HepG2 (cell line): ENCODE measurements at regions not wholly inside any gene's neighbourhood (a gene's known extent, or its start where the extent isn't known, plus 50 kb on each side); places are given as distances from the start of the nearest gene placed in this dataset.

Experiments used
- ATAC-seq: fragments of 200-7000 bp; cut with Tn5 transposase; 3 replicates; pipeline ENCODE4 v1.9.1; 2020; ENCODE audit warnings: mild to moderate bottlenecking, moderate library complexity
- BruUV-seq: library from RNA; stranded (reverse); fragments of 400-500 nt; replicated peaks from 2 replicates; lab custom pipeline; 2021; lab: Mats Ljungman, UMichigan
- CTCF ChIA-PET: fragments of 300-600 bp; formaldehyde crosslinking; extraction: SDS; loops from one replicate; lab custom pipeline; 2021; ENCODE audit warnings: low total read pairs, inconsistent platforms, low intra/inter-chr PET ratio; lab: Yijun Ruan, JAX
- POLR2A ChIA-PET: fragments of 350-600 bp; sonication (Branson Sonifier 250); formaldehyde crosslinking; loops from one replicate; lab custom pipeline; 2020; ENCODE audit warnings: antibody characterized with exemption, inconsistent platforms; lab: Yijun Ruan, JAX
- DNase-seq: peaks from one replicate; pipeline ENCODE4 v3.0.0-alpha.2; 2015; ENCODE audit warnings: low spot score
- FAIRE-seq: peaks from 3 replicates; lab custom pipeline; 2011; peaks lifted over from hg19 to GRCh38; lab: Jason Lieb, UNC
- H2AFZ ChIP-seq: one replicate; pipeline ENCODE4 v1.6.1; 2011; ENCODE audit warnings: low read length, inconsistent platforms
- H3K27ac ChIP-seq: fragments of 300-600 bp; 3 replicates; pipeline ENCODE4 v1.8.0; 2011; ENCODE audit warnings: mixed run types, mild to moderate bottlenecking, mixed read lengths, low read length, inconsistent platforms; ENCODE audit not compliant: insufficient read depth; ENCODE audit errors: extremely low read length
- H3K27me3 ChIP-seq, 2 experiments: fragments of 200-600 bp in 1 of 2; 2 replicates in 1 of 2; 3 replicates in 1 of 2; pipeline versions ENCODE4 v1.6.0 to v1.8.0; 2011; ENCODE audit warnings: low read length in 2 of 2, mild to moderate bottlenecking in 2 of 2, moderate library complexity in 2 of 2, inconsistent platforms in 1 of 2; ENCODE audit not compliant: insufficient read depth in 2 of 2, control insufficient read depth in 1 of 2
- H3K36me3 ChIP-seq, 2 experiments: fragments of 200-600 bp in 1 of 2; replicated peaks in 1 of 2; 2 replicates in 1 of 2; 3 replicates in 1 of 2; pipeline versions ENCODE4 v1.5.1 to v1.8.0; 2011; ENCODE audit warnings: low read length in 2 of 2, inconsistent platforms in 1 of 2; ENCODE audit not compliant: insufficient read depth in 2 of 2, control insufficient read depth in 1 of 2
- H3K4me1 ChIP-seq: 2 replicates; pipeline ENCODE4 v1.5.1; 2012; ENCODE audit warnings: low read length, inconsistent platforms; ENCODE audit not compliant: insufficient read depth
- H3K4me2 ChIP-seq: 2 replicates; pipeline ENCODE4 v1.6.0; 2011; ENCODE audit warnings: low read depth, low read length, inconsistent platforms
- H3K4me3 ChIP-seq, 3 experiments: fragments of 200-600 bp in 1 of 3; sonication (generic), shearing (Covaris generic) in 1 of 3; replicated peaks in 1 of 3; 2 replicates each; pipeline ENCODE4 v1.5.1; 2011 to 2016; ENCODE audit warnings: low read length in 3 of 3, inconsistent platforms in 2 of 3, low read depth in 2 of 3, mild to moderate bottlenecking in 2 of 3, control low read depth in 1 of 3, mixed read lengths in 1 of 3; ENCODE audit not compliant: insufficient read depth in 1 of 3
- H3K79me2 ChIP-seq: one replicate; pipeline ENCODE4 v1.6.1; 2011; ENCODE audit warnings: low read length, inconsistent platforms; ENCODE audit not compliant: insufficient read depth
- H3K9ac ChIP-seq: 2 replicates; pipeline ENCODE4 v1.6.0; 2011; ENCODE audit warnings: mild to moderate bottlenecking, low read depth, low read length, inconsistent platforms; ENCODE audit not compliant: insufficient read depth
- H3K9me3 ChIP-seq: 2 replicates; pipeline ENCODE4 v1.5.1; 2012; ENCODE audit warnings: mild to moderate bottlenecking, low read length
- H4K20me1 ChIP-seq: 2 replicates; pipeline ENCODE4 v1.6.0; 2011; ENCODE audit warnings: inconsistent platforms, mild to moderate bottlenecking, low read length, moderate library complexity; ENCODE audit not compliant: insufficient read depth
- CAMTA2 ChIP-seq: sonication (generic); formaldehyde crosslinking; IDR thresholded peaks from 2 replicates; pipeline ENCODE4 v1.4.0; 2020; ENCODE audit warnings: mild to moderate bottlenecking, missing genetic modification reagents, borderline replicate concordance
- CEBPG ChIP-seq: IDR thresholded peaks from 2 replicates; pipeline ENCODE4 v1.6.1; 2016
- EHMT2 ChIP-seq: fragments of 200-600 bp; sonication (generic); IDR thresholded peaks from 2 replicates; pipeline ENCODE4 v1.7.0; 2017; ENCODE audit warnings: antibody characterized with exemption, low read depth, low read length, borderline replicate concordance
- NR2F6 ChIP-seq, 2 experiments: IDR thresholded peaks; 2 replicates each; pipeline ENCODE4 v1.6.1; 2016; ENCODE audit warnings: antibody characterized with exemption in 1 of 2, mild to moderate bottlenecking in 1 of 2
- PHF5A ChIP-seq: IDR thresholded peaks from one replicate; pipeline ENCODE4 v1.6.1; 2018; ENCODE audit warnings: low read depth, missing genetic modification reagents; ENCODE audit not compliant: unreplicated experiment
- SAFB2 ChIP-seq: sonication (generic); formaldehyde crosslinking; IDR thresholded peaks from 2 replicates; pipeline ENCODE4 v1.5.1; 2020; ENCODE audit warnings: missing genetic modification reagents, low read depth, mild to moderate bottlenecking, borderline replicate concordance
- STAT5B ChIP-seq: sonication (generic); formaldehyde crosslinking; IDR thresholded peaks from 2 replicates; pipeline ENCODE4 v1.4.0; 2020; ENCODE audit warnings: missing genetic modification reagents
- ZNF260 ChIP-seq: sonication (generic); formaldehyde crosslinking; IDR thresholded peaks from 2 replicates; pipeline ENCODE4 v1.4.0; 2020; ENCODE audit warnings: missing genetic modification reagents, low read depth, mild to moderate bottlenecking, borderline replicate concordance
- ZNF263 ChIP-seq: sonication (generic); formaldehyde crosslinking; IDR thresholded peaks from 2 replicates; pipeline ENCODE4 v1.4.0; 2020; ENCODE audit warnings: missing genetic modification reagents
- ZNF276 ChIP-seq: sonication (generic); formaldehyde crosslinking; IDR thresholded peaks from 2 replicates; pipeline ENCODE4 v1.4.0; 2020; ENCODE audit warnings: mild to moderate bottlenecking, low read depth, missing genetic modification reagents
- ZNF503 ChIP-seq: sonication (generic); formaldehyde crosslinking; IDR thresholded peaks from 2 replicates; pipeline ENCODE4 v1.4.0; 2020; ENCODE audit warnings: missing genetic modification reagents
- ZNF646 ChIP-seq: sonication (generic); formaldehyde crosslinking; IDR thresholded peaks from 2 replicates; pipeline ENCODE4 v1.9.0; 2021; ENCODE audit warnings: mild to moderate bottlenecking, missing genetic modification reagents
- WGBS: methylation state at CpG from one replicate; pipeline ENCODE4 v1.1.6; 2017; ENCODE audit warnings: low lambda C conversion rate; 5-methylcytosine and 5-hydroxymethylcytosine counted together
- in situ Hi-C: cut with HindIII; loops from 2 replicates; pipeline ENCODE4 v1.10.0; 2017; ENCODE audit warnings: low pct_unique_long_range_greater_than_20kb; ENCODE audit not compliant: extremely low pct_ligation_motif_present
- intact Hi-C: fragments of 100-400 bp; cut with micrococcal nuclease; formaldehyde crosslinking; loops from one replicate; pipeline ENCODE4 v1.10.0; 2022; ENCODE audit not compliant: unreplicated experiment

GRCh38 chr9:78169125-78169524 lies 66.8 kb upstream of the CEP78 start:
- POLR2A ChIA-PET, result no interaction called here
- H3K27ac ChIP-seq, result no peak overlapping the region
- in situ Hi-C loops, result no loop called here
- no peak for FAIRE-seq
- H3K27me3 ChIP-seq, result peaks cover 0 to 9% of the 10 kb centered on the region in 2 experiments; a peak in 2 of 5 replicates
- WGBS, result 35% methylated on average over 6 of the region's 6 CpGs
- intact Hi-C loops, result no loop called here
- H3K4me2 ChIP-seq, result no peak overlapping the region
- no peak overlapping the region for H3K4me3 ChIP-seq
- no peaks in the 10 kb centered on the region for H3K4me1 ChIP-seq
- CTCF ChIA-PET, result no interaction called here
- ATAC-seq, result no peak
- H3K79me2 ChIP-seq, result no peaks in the 10 kb centered on the region
- no peaks in the 10 kb centered on the region for H4K20me1 ChIP-seq
- BruUV-seq, result no TSS peak
- H3K36me3 ChIP-seq, result no peaks in the 10 kb centered on the region
- no peak overlapping the region for H3K9ac ChIP-seq
- no peak for DNase-seq
- no peak overlapping the region for H2AFZ ChIP-seq
- 0 out of 2 replicates have a peak, but pooled peaks cover 5% of the 10 kb centered on the region for H3K9me3 ChIP-seq
- TF ChIP-seq ZNF503 (no peak), NR2F6 (IDR thresholded peaks at IDR 0.05) (no peak), NR2F6 (CRISPR knock-in tag; IDR thresholded peaks at IDR 0.05) (no peak), SAFB2 (CRISPR knock-in tag) (no peak), PHF5A (CRISPR knock-in tag) (no peak), ZNF646 (CRISPR knock-in tag) (no peak), CAMTA2 (CRISPR knock-in tag) (no peak), EHMT2 (no peak), ZNF276 (CRISPR knock-in tag) (no peak), ZNF263 (CRISPR knock-in tag) (no peak), CEBPG (CRISPR knock-in tag) (no peak), ZNF260 (CRISPR knock-in tag) (no peak), STAT5B (CRISPR knock-in tag) (no peak)
